ENCODE measurements at regions not wholly inside any gene's neighbourhood (a gene's known extent, or its start where the extent isn't known, plus 50 kb on each side); places are given as distances from the start of the nearest gene placed in this dataset.
"Not testable (repeated sequence)": the region's sequence is repeated elsewhere in the genome, so short reads cannot be mapped to it uniquely, and the experiment has no call there.

DNA sequence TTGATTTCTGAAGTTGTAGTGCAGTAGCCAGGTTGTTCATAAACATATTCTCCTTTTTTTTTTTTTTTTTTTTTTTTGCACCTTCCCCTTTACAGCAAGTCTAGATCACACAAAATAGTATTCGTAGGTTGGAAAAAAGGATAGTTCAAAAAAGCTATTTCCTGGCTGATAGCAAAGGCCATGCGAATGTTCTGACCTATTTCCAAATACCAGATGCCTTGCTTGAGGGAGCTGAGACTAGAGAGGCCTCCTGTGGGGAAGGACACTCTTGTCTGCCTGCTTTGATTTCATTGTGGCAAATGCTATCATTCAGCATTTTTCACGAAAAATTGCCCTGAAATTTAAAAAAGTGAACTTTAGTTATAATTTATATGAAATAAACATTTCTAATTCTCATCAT lies 111.4 kb downstream of the MAD2L1 start:
- Mint-ChIP-seq H3K27ac (no peak overlapping the region), H3K36me3 (no peaks in the 10 kb centered on the region), H3K27me3 (no peaks in the 10 kb centered on the region), H3K4me1 (peaks cover 2% of the 10 kb centered on the region), H3K4me3 (no peak overlapping the region), H3K9me3 (peaks cover 5% of the 10 kb centered on the region)
- DNase-seq: no peak
- POLR2A ChIA-PET: no interaction called here
- ATAC-seq (ENCODE audit: low read depth): no peak

DNA sequence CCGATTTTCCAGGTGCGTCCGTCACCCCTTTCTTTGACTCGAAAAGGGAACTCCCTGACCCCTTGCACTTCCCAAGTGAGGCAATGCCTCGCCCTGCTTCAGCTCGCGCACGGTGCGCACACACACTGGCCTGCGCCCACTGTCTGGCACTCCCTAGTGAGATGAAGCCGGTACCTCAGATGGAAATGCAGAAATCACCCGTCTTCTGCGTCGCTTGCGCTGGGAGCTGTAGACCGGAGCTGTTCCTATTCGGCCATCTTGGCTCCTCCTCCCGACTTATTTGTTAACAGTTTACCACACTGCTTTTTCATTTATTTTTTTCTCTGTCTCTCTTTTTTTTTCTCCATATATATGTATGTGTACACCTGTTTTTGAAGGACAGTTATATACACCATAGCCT lies 112.2 kb downstream of the MAD2L1 start:
- H3K27ac Mint-ChIP-seq; POLR2A ChIA-PET; H3K4me1 Mint-ChIP-seq; H3K27me3 Mint-ChIP-seq; H3K9me3 Mint-ChIP-seq; ATAC-seq (ENCODE audit: low read depth); H3K36me3 Mint-ChIP-seq; DNase-seq; H3K4me3 Mint-ChIP-seq: not testable (repeated sequence)

DNA sequence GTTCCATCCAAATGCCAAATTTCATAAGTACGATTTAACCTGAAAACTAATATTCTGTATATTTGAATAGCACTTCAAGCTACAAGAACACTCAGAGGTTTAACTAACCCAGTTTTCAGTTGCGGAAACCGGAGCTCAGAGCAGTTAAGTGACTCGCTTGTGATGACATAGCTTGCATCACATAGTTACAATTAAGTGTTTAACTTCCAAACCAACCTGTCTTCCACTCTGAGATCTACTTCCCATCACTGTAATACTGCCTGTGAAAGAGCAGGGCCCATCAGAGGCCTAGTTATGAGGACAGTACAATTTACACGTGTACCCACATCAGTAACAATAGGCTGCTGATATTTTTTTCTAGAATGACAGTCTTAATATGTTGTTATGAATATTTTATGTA lies 120.3 kb downstream of the MAD2L1 start:
- Mint-ChIP-seq H3K9me3 (no peaks in the 10 kb centered on the region), H3K4me1 (no peaks in the 10 kb centered on the region), H3K4me3 (no peak overlapping the region), H3K36me3 (no peaks in the 10 kb centered on the region), H3K27me3 (no peaks in the 10 kb centered on the region), H3K27ac (no peak overlapping the region)
- DNase-seq (no peak), ATAC-seq (ENCODE audit: low read depth) (no peak)
- POLR2A ChIA-PET: no interaction called here

DNA sequence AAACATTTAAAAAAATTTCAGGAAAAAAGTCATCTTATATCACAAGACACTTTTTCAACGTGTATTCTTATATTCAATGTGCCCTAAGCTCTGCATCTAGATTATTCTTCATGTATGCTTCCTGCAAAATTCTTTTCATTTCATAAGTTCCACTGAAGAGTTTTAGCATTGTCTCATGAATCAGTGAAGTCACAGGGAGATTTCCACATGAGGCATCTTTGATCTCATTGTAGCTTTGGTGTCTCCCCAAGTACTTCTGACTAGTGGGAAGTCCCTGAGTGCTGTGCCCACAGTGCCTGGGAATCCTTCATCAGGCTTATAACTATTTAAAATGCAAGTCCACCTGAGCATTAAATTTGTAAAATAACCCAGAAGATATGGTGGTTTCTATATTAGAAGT lies 123.8 kb downstream of the MAD2L1 start:
- H3K27me3 Mint-ChIP-seq: no peaks in the 10 kb centered on the region
- no peak overlapping the region for H3K4me3 Mint-ChIP-seq
- DNase-seq (no peak), ATAC-seq (ENCODE audit: low read depth) (no peak)
- H3K36me3 Mint-ChIP-seq: no peaks in the 10 kb centered on the region
- no peaks in the 10 kb centered on the region for H3K4me1 Mint-ChIP-seq
- H3K9me3 Mint-ChIP-seq: no peaks in the 10 kb centered on the region
- POLR2A ChIA-PET: no interaction called here
- H3K27ac Mint-ChIP-seq: no peak overlapping the region

DNA sequence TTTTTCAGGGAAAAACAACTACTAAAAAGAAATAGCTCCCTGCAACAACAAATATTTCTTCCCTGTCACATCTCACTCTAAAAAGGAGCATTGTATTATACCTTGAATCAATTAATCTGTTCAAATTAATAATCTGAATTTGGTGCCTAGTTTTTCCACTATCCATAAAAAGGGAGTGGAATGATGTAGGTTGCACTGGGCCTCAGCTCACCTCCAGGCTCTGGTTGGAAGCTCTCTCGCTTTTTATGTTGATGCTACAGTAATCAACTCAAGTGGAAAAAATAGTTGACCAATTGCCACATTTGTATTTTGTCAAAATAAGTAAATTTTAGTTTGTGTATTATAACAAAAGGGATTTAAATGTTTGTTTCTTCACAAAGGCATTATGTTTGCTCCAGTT lies 126.1 kb downstream of the MAD2L1 start:
- no peak for ATAC-seq (ENCODE audit: low read depth)
- Mint-ChIP-seq H3K27me3 (no peaks in the 10 kb centered on the region), H3K36me3 (no peaks in the 10 kb centered on the region)

DNA sequence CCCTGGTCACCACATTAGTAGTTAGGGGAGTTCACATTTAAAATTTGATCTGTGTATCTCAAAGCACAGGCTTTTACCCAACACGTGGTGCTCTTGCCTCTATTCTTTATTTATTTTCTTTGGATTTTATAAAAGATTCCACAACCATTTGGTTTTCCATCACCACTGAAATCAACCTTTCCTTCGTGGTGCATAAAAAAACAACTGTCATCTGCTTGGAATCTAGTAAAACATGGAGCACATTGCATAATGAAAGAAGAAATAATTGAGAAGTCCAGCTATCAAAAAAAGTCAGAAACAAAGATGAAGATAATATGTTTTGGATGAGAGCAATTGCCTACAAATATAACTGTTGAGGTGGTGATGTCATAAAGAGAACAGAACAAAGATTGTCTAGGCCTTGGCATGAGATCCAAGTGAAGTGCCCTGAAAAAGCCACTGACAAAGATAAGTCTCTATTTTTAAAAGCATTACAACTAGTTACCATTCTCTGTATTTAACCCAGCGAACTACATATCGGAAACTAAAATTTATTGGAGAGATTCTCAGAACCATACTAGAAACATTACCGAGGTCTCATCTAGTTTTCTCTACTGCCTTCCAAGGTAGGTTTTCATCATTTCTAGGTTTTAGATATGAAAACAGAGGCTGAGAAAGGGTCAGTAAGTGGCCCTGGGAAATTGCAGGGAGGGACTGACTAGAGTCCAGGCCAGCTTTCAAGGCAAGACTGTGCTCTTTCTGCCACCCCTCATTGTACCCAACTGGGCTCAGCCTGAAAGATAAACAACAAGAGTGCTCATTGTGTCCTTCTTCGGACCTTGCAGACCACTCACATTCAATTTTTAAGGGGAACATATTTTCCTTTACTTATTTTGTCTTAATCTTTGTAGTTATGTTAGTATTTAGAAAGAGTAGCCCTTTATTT lies 127.3 kb downstream of the MAD2L1 start:
- no peaks in the 10 kb centered on the region for H3K9me3 Mint-ChIP-seq
- no peak for ATAC-seq (ENCODE audit: low read depth)
- POLR2A ChIA-PET: no interaction called here
- no peak overlapping the region for H3K27ac Mint-ChIP-seq
- H3K27me3 Mint-ChIP-seq: no peaks in the 10 kb centered on the region
- H3K36me3 Mint-ChIP-seq: no peaks in the 10 kb centered on the region
- H3K4me3 Mint-ChIP-seq: no peak overlapping the region
- no peaks in the 10 kb centered on the region for H3K4me1 Mint-ChIP-seq
- DNase-seq: no peak

More for the DNA sequence above, 126.1 kb downstream of the MAD2L1 start:
- POLR2A ChIA-PET: no interaction called here
- no peak for DNase-seq
- Mint-ChIP-seq H3K9me3 (no peaks in the 10 kb centered on the region), H3K27ac (no peak overlapping the region), H3K4me3 (no peak overlapping the region), H3K4me1 (no peaks in the 10 kb centered on the region)

DNA sequence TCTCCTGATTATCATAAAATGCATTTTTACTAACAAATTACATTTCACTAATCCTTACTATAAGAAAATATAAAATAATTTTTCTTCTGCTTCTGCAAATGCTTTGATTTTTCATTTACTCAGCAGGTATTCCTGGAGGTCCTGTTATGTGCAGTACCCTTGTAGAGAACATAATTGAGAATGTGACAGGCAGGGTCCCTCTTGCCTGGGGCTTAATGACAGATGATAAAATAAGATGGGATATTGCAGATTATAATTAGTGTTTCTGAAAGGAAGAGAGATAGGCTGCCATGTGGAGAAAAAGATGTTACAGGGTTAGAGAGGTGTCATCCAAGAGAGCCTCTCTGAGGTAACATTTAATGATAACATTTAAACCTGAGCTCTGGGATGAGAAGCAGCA lies 128.9 kb downstream of the MAD2L1 start:
- Mint-ChIP-seq H3K27ac (no peak overlapping the region), H3K36me3 (no peaks in the 10 kb centered on the region), H3K4me1 (no peaks in the 10 kb centered on the region), H3K4me3 (no peak overlapping the region), H3K9me3 (no peaks in the 10 kb centered on the region), H3K27me3 (no peaks in the 10 kb centered on the region)
- DNase-seq: no peak
- POLR2A ChIA-PET: no interaction called here
- no peak for ATAC-seq (ENCODE audit: low read depth)

DNA sequence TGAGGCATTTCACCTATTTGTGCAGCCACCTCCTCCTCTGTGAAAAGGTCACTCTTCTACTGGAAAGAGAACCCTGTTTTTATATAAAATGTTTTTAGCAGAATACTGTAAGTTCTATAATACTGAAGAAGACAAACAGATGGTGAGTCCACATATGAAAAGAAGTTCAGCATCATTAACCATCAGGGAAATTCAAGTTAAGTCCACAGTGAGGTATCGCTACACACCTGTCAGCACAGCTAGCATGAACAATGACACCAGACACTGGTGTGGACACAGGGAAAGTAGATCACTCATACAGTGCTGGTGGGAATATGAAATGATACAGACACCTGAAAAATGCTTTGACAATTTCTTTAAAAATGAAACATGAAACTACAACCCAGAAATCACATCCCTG lies 133.0 kb downstream of the MAD2L1 start:
- Mint-ChIP-seq H3K27ac (no peak overlapping the region), H3K4me3 (no peak overlapping the region), H3K9me3 (no peaks in the 10 kb centered on the region), H3K4me1 (no peaks in the 10 kb centered on the region), H3K36me3 (no peaks in the 10 kb centered on the region), H3K27me3 (no peaks in the 10 kb centered on the region)
- ATAC-seq (ENCODE audit: low read depth) (no peak), DNase-seq (no peak)
- POLR2A ChIA-PET: no interaction called here

DNA sequence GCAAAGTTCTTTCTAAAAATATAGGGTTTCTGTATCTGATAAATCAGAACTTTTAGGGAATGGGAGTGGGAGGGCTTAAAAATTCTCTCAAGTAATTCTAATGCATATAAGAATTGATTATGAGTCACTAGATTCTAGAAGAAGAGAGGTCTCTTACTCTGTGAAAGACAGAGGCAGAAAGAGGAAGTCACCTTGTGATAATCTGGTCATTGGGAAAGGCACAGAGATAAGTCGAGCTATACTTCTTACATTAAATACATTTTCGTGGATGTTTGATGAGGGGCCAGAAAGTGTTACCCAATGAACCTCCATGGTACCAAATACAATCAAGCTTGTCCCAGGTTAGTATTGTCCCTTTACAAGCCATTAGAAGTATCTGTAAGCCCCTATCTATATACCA lies 134.4 kb downstream of the MAD2L1 start:
- Mint-ChIP-seq H3K4me1 (no peaks in the 10 kb centered on the region), H3K9me3 (no peaks in the 10 kb centered on the region), H3K27ac (no peak overlapping the region), H3K36me3 (no peaks in the 10 kb centered on the region), H3K27me3 (no peaks in the 10 kb centered on the region), H3K4me3 (no peak overlapping the region)
- DNase-seq: no peak
- POLR2A ChIA-PET: no interaction called here
- no peak for ATAC-seq (ENCODE audit: low read depth)

DNA sequence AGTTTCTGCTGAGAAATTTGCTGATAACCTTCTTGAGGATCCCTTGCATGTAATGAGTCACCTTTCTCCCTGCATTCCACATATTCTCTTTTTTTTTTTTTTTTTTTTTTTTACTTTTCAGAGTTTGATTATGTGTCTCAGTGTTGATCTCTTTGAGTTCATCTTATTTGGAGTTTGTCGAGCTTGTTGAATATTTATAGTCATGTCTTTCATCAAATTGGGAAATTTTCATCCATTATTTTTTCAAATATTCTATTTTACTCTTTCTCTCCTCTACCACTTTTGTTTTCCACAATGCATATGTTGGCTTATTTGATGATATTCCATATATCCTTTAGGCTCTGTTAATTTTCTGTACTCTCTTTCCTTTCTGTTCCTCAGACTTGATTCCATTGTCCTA lies 136.1 kb downstream of the MAD2L1 start:
- ATAC-seq (ENCODE audit: low read depth): no peak
- Mint-ChIP-seq H3K4me1 (no peaks in the 10 kb centered on the region), H3K4me3 (no peak overlapping the region), H3K36me3 (no peaks in the 10 kb centered on the region), H3K27me3 (no peaks in the 10 kb centered on the region), H3K9me3 (no peaks in the 10 kb centered on the region), H3K27ac (no peak overlapping the region)
- POLR2A ChIA-PET: no interaction called here
- no peak for DNase-seq

DNA sequence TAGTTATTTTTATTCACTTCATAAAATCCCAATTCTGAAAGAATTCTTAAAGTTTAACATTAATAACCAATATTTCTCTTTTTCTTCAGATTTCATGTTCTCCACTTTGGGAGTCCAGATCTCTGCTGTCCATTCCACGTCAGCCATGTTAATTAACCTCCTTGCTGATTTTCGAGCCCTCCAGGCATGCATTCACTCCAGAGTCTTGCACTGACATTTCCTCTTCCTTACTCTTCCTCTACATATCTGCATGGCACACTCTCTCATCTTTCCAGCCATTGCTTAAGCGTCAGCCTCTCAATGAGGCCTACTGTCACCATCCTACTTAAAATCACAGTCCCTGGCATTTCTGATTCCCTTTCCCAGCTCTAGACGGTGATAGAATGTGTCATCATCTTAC lies 144.8 kb downstream of the MAD2L1 start:
- Mint-ChIP-seq H3K36me3 (no peaks in the 10 kb centered on the region), H3K27ac (no peak overlapping the region), H3K4me1 (no peaks in the 10 kb centered on the region), H3K27me3 (peaks cover 2% of the 10 kb centered on the region), H3K9me3 (no peaks in the 10 kb centered on the region), H3K4me3 (no peak overlapping the region)
- no peak for ATAC-seq (ENCODE audit: low read depth)
- POLR2A ChIA-PET: no interaction called here
- no peak for DNase-seq

DNA sequence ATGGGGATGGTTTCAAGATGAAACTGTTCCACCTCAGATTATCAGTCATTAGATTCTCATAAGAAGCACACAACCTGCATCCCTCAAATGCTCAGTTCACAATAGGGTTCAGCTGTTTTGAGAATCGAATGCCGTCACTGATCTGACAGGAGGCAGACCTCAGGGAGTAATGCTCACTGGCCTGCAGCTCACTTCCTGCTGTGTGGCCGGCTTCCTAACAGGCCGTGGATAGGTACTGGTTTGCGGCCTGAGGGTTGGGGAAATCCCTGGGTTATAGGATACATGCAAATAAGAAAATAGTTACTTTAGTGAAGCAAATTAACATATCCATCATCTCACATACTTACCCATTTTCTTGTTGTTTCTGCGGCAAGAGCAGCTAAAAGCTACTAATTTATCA lies 160.4 kb downstream of the MAD2L1 start:
- H3K9me3 Mint-ChIP-seq: peaks cover 4% of the 10 kb centered on the region
- no peak overlapping the region for H3K4me3 Mint-ChIP-seq

DNA sequence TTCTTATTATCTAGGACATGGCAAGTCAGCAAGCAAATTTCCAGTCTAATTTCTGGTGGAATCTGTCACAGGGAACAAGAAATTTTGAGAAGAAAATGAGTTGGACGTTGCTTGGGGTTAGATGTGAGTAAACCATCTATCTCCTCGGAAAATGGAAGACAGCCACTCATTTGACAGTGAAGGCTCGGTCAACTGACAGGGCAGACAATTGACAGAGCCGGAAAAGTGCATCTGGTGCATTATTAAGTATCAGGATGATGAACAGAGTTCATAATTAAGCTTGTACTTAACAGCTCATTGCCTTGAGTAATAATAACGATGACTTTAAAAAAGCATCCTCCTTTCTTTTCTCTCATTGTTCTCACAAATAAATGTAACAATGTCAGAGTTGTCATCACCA lies 168.4 kb downstream of the MAD2L1 start:
- POLR2A ChIA-PET: interaction anchor here (0.6 kb wide), 1 partner anchor 684 kb away, joined by 3 read pairs; no protein-coding TSS in a partner anchor
- Mint-ChIP-seq H3K36me3 (no peaks in the 10 kb centered on the region), H3K9me3 (no peaks in the 10 kb centered on the region), H3K4me3 (no peak overlapping the region), H3K27me3 (no peaks in the 10 kb centered on the region), H3K4me1 (no peaks in the 10 kb centered on the region), H3K27ac (no peak overlapping the region)
- DNase-seq (no peak), ATAC-seq (ENCODE audit: low read depth) (no peak)

More for the DNA sequence above, 160.4 kb downstream of the MAD2L1 start:
- Mint-ChIP-seq H3K27ac (no peak overlapping the region), H3K36me3 (no peaks in the 10 kb centered on the region), H3K27me3 (no peaks in the 10 kb centered on the region), H3K4me1 (no peaks in the 10 kb centered on the region)
- DNase-seq (no peak), ATAC-seq (ENCODE audit: low read depth) (no peak)
- POLR2A ChIA-PET: no interaction called here

DNA sequence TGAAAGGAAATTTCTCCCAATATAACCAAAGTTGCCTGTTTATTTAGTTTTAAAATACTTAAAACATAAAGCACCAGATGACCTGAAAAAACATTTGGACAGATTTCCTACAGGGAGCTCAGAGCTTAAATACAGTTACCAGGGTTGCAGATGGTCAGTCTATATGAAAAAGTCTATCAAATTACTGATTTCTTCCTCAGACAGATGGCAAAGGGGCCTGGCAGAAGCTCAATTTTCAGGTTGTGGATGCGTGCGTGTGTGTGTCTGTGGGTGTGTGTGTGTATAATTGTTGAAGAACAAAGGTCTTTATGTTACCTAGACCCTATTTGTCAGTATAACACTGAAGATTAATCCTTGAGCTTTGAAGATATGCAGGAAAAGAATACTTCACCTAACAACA lies 169.4 kb downstream of the MAD2L1 start:
- Mint-ChIP-seq H3K4me1 (no peaks in the 10 kb centered on the region), H3K9me3 (no peaks in the 10 kb centered on the region), H3K36me3 (no peaks in the 10 kb centered on the region), H3K27ac (no peak overlapping the region), H3K4me3 (no peak overlapping the region), H3K27me3 (no peaks in the 10 kb centered on the region)
- DNase-seq: no peak
- ATAC-seq (ENCODE audit: low read depth): no peak
- POLR2A ChIA-PET: no interaction called here

Measured in activated naive CD8-positive, alpha-beta T cell treated with anti-CD3 and anti-CD28 coated beads, Interleukin-2, amount 10 ng/mL, durations not matched to agents 7 days and 5 days (primary cell).